Rectal smooth muscle tissue (tissue), 1 donor: ENCODE measurements at regions not wholly inside any gene's neighbourhood (a gene's known extent, or its start where the extent isn't known, plus 50 kb on each side); places are given as distances from the start of the nearest gene placed in this dataset.

Source experiments
- H3K27ac ChIP-seq: one replicate; pipeline ENCODE4 v1.7.0; 2013; ENCODE audit warnings: low read depth, low read length, inconsistent platforms
- H3K27me3 ChIP-seq: one replicate; pipeline ENCODE4 v1.7.0; 2013; ENCODE audit warnings: low read length; ENCODE audit not compliant: control insufficient read depth, insufficient read depth
- H3K36me3 ChIP-seq: one replicate; pipeline ENCODE4 v1.7.0; 2013; ENCODE audit warnings: low read length; ENCODE audit not compliant: control insufficient read depth, insufficient read depth
- H3K4me1 ChIP-seq: one replicate; pipeline ENCODE4 v1.7.0; 2013; ENCODE audit warnings: low read length; ENCODE audit not compliant: control insufficient read depth, insufficient read depth
- H3K4me3 ChIP-seq: one replicate; pipeline ENCODE4 v1.7.0; 2013; ENCODE audit warnings: low read length
- H3K9ac ChIP-seq: one replicate; pipeline ENCODE4 v1.7.0; 2013; ENCODE audit warnings: low read length

DNA sequence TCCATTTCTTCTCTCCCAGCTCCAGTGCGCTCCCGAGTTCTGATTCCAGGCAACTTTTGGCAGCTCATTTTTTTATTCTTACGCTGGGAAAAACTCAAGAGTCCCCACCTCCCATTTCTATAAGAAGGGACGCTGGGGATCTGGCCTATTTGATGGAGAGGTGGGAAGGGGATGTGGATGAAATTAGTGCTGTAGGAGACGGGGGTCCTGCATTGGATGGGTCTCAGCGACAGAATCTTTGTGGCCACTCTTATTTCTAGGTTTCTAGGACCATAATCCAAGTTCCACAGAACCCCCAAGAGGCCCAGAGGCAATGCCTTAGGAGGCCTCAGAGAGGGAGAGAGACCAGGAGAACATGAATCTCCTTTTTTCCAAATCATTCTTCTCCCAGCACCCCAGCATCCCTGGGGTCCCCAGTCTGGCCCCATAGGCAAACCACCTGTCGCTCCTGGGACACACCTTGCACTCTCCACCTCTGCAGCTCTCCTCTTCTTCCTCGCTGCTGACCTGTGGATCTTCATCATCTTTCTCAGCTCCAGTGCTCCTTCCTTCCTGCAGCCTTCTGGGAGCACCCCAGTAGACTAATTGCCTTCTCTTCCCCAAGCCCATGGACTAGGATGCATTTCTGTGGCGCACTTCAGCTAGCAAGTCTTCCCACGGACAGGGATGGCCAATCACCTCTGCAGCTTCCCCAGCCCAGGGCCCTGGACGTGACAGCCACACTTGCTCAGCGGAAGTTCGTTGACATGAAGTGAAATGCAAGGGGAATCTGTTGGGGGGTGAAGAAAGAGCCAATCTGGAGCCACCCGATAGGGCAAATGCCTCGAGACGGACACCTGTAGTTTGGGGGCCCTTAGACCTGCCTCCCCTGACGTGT lies 100.1 kb upstream of the ALDH1A3 start:
- no peaks in the 10 kb centered on the region for H3K27me3 ChIP-seq
- no peak overlapping the region for H3K4me3 ChIP-seq
- no peaks in the 10 kb centered on the region for H3K4me1 ChIP-seq
- no peaks in the 10 kb centered on the region for H3K36me3 ChIP-seq
- no peak overlapping the region for H3K9ac ChIP-seq
- H3K27ac ChIP-seq: no peak overlapping the region

DNA sequence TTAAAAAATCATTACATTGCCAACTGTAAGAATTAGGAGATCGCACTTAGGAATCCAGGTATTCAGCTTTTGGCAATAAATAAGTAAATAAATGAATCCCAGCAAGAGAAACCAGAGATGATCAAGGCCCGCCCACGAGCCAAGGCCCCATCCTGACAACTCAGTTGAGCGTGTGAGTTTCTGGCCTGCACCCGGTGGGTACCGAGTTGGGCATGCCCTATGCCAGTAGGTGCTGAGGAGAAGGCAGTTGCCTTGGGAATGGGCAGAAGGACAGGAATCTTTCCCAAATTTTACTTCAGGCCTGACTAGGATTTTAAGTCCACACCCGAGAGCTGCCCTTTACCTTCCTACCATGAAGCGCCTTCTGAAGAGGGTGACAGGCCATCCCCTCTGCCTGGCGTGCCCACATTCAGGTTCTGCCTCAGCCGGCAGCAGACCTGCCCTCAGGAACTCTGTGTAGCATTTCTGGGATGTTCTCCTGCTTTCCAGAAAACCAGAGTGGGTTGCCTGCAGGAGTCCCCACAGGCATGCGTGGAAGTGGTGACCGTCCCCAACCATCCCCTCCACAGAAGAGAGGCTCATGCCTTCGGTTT lies 99.3 kb upstream of the ALDH1A3 start:
- H3K9ac ChIP-seq: no peak overlapping the region
- H3K4me1 ChIP-seq: no peaks in the 10 kb centered on the region
- no peak overlapping the region for H3K27ac ChIP-seq
- no peaks in the 10 kb centered on the region for H3K36me3 ChIP-seq
- no peaks in the 10 kb centered on the region for H3K27me3 ChIP-seq
- no peak overlapping the region for H3K4me3 ChIP-seq

- Histone ChIP-seq H3K4me3 (no peak overlapping the region), H3K27ac (no peak overlapping the region), H3K9ac (no peak overlapping the region), H3K27me3 (no peaks in the 10 kb centered on the region), H3K36me3 (no peaks in the 10 kb centered on the region), H3K4me1 (no peaks in the 10 kb centered on the region)
Measured at GRCh38 chr15:100781061-100781960, 98.3 kb upstream of the ALDH1A3 start.

GRCh38 chr15:100781961-100782530 lies 97.6 kb upstream of the ALDH1A3 start:
- H3K27ac ChIP-seq: no peak overlapping the region
- no peaks in the 10 kb centered on the region for H3K36me3 ChIP-seq
- no peak overlapping the region for H3K4me3 ChIP-seq
- no peaks in the 10 kb centered on the region for H3K27me3 ChIP-seq
- H3K9ac ChIP-seq: no peak overlapping the region
- no peaks in the 10 kb centered on the region for H3K4me1 ChIP-seq

- Histone ChIP-seq H3K27ac (no peak overlapping the region), H3K36me3 (no peaks in the 10 kb centered on the region), H3K4me1 (no peaks in the 10 kb centered on the region), H3K9ac (no peak overlapping the region), H3K27me3 (no peaks in the 10 kb centered on the region), H3K4me3 (no peak overlapping the region)
Measured at GRCh38 chr15:100783291-100783690, 96.3 kb upstream of the ALDH1A3 start.

- Histone ChIP-seq H3K4me1 (no peaks in the 10 kb centered on the region), H3K4me3 (no peak overlapping the region), H3K9ac (no peak overlapping the region), H3K27ac (no peak overlapping the region), H3K27me3 (no peaks in the 10 kb centered on the region), H3K36me3 (no peaks in the 10 kb centered on the region)
Measured at GRCh38 chr15:100783760-100784492, 95.7 kb upstream of the ALDH1A3 start.

GRCh38 chr15:100784493-100785180 lies 95.0 kb upstream of the ALDH1A3 start:
- Histone ChIP-seq H3K27me3 (no peaks in the 10 kb centered on the region), H3K4me1 (no peaks in the 10 kb centered on the region), H3K36me3 (no peaks in the 10 kb centered on the region), H3K4me3 (no peak overlapping the region), H3K9ac (no peak overlapping the region), H3K27ac (no peak overlapping the region)

DNA sequence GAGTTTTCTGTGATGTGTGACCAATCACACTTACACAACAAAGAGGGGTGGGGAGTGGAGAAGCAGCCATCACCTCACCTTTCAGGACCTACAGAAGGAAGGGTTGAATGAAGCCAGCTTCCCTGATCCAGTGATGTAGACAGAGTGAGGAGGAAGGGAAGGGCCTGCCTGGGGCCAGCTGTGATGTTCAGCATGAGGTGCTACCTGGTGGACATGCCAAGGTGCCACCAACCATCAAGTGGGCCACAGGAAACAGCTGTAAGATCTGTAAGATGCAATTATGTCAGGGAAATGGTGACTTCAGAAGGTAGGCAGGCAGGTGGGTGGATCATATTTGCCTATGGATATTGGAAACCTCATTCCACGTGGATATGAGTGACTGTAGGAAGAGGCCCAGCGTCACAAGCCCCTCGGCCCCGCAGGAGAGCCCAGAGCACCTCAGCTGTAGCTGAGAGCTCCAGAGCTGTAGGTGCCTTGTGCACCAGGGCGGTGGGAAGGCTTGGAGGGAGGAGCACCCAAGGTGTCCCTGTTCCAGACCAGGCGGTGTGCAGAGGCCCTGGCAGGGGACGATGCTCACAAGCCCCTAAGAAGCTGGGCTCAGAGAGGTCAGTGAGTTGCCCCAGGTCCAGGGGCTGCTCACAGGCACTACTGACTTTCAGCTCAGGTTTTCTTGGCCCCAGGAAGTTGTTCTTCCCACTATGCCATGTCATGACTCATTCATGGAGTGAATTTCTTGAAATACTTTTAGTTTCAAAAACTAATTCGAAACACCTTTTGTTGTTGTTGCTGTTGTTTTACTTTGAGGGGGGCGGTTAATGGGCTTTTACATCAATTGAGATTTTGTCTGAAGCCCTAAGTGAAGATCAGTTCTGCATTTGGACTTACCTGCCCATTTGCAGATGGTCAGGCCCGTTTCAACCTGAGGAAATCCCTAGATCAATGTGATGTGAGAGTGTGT lies 94.2 kb upstream of the ALDH1A3 start:
- H3K27ac ChIP-seq: no peak overlapping the region
- no peaks in the 10 kb centered on the region for H3K36me3 ChIP-seq

DNA sequence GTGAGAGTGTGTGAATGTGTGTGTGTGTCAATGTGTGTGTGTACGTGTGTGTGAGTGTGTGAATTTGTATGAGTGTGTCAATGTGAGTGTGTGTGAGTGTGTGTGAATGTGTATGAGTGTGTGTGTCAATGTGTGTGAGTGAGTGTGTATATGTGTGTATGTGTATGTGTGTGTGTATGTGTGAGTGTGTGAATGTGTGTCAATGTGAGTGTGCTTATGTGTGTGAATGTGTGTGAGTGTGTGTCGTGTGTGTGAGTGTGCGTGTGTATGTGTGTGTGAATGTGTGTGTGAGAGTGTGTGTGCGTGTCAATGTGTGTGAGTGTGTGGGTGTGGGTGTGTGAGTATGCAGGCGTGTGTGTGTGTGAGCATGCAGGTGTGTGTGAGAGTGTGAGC lies 93.5 kb upstream of the ALDH1A3 start:
- H3K27me3 ChIP-seq: no peaks in the 10 kb centered on the region
- H3K9ac ChIP-seq: no peak overlapping the region
- no peak overlapping the region for H3K4me3 ChIP-seq
- H3K36me3 ChIP-seq: no peaks in the 10 kb centered on the region
- H3K4me1 ChIP-seq: no peaks in the 10 kb centered on the region
- no peak overlapping the region for H3K27ac ChIP-seq

More for the DNA sequence above, 94.2 kb upstream of the ALDH1A3 start:
- Histone ChIP-seq H3K9ac (no peak overlapping the region), H3K27me3 (no peaks in the 10 kb centered on the region), H3K4me3 (no peak overlapping the region), H3K4me1 (no peaks in the 10 kb centered on the region)

DNA sequence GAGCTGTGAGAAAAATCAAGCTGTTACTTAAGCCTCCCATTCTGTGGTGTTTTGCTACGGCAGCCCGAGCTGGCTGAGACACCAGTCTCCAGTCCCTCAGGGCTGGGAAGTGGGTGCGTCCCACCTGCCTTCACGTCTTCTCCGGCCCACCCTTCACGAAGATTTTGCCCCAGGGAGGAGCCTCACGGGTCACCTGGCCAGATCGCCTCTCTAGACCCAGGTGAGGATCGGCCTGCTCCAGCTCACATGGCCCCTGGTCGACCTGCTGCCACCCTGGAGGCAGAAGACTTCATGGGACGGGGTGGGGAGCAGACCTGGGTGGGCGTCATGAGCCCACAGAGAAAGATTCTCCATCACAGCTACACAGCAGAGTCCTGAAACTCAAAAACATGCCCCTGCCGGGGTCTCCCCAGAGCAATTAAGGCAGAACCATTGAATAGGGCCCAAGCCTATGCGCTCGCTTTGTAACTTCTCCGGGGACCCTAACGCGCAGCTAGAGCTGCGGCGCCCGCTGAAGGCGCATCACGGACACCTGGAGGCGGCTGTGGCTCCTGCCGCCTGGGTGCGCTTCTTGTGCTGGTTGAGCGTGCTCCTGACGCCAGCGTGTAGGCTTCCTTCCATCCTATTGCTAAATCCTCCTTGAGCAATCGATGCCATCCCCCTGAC lies 92.6 kb upstream of the ALDH1A3 start:
- Histone ChIP-seq H3K4me3 (no peak overlapping the region), H3K36me3 (no peaks in the 10 kb centered on the region), H3K4me1 (no peaks in the 10 kb centered on the region), H3K9ac (no peak overlapping the region), H3K27ac (no peak overlapping the region), H3K27me3 (no peaks in the 10 kb centered on the region)
